ENCODE measurements at regions not wholly inside any gene's neighbourhood (a gene's known extent, or its start where the extent isn't known, plus 50 kb on each side); places are given as distances from the start of the nearest gene placed in this dataset.

GRCh38 chr14:98375566-98375965 lies 896.4 kb downstream of the BCL11B start:
- Histone ChIP-seq H3K4me3 (replicated peaks; ENCODE audit: low read depth, low read length) (no peak overlapping the region), H3K27me3 (replicated peaks; ENCODE audit: control insufficient read depth, insufficient read depth, low read length) (no peaks in the 10 kb centered on the region), H3K36me3 (ENCODE audit: control insufficient read depth, insufficient read depth, low read length) (no peaks in the 10 kb centered on the region)
- TF ChIP-seq, protein P1, sequence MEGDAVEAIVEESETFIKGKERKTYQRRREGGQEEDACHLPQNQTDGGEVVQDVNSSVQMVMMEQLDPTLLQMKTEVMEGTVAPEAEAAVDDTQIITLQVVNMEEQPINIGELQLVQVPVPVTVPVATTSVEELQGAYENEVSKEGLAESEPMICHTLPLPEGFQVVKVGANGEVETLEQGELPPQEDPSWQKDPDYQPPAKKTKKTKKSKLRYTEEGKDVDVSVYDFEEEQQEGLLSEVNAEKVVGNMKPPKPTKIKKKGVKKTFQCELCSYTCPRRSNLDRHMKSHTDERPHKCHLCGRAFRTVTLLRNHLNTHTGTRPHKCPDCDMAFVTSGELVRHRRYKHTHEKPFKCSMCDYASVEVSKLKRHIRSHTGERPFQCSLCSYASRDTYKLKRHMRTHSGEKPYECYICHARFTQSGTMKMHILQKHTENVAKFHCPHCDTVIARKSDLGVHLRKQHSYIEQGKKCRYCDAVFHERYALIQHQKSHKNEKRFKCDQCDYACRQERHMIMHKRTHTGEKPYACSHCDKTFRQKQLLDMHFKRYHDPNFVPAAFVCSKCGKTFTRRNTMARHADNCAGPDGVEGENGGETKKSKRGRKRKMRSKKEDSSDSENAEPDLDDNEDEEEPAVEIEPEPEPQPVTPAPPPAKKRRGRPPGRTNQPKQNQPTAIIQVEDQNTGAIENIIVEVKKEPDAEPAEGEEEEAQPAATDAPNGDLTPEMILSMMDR (IDR thresholded peaks at IDR 0.05; ENCODE audit: insufficient read depth, low read length, poor library complexity, severe bottlenecking) = no peak
- DNase-seq (ENCODE audit: extremely low read depth, insufficient read length) = no peak

GRCh38 chr14:98379830-98380229 lies 892.2 kb downstream of the BCL11B start:
- H3K27me3 ChIP-seq (replicated peaks; ENCODE audit: control insufficient read depth, insufficient read depth, low read length) = no peaks in the 10 kb centered on the region
- H3K4me3 ChIP-seq (replicated peaks; ENCODE audit: low read depth, low read length) = no peak overlapping the region
- DNase-seq (ENCODE audit: extremely low read depth, insufficient read length) = no peak

DNA sequence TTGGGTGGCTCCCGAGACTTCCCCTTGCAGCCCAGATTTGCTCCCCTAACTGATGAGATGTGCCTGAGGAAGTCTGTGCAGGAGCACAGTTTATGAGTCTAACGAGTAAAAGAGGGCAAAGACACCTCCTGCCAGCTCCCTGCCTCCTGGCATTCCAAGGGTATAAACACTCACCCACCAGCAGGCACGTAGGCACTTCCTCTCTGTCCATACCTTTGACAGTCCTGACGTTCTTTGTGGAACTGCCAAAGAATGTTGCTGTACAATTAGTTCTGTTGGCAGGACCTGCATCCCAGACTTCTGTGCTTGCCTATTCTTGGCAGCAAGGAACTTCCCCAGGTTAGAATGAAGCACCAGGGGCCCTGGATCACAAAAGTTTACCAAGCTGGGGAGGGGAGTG lies 889.3 kb downstream of the BCL11B start:
- Histone ChIP-seq H3K4me3 (replicated peaks; ENCODE audit: low read depth, low read length) (no peak overlapping the region), H3K27me3 (replicated peaks; ENCODE audit: control insufficient read depth, insufficient read depth, low read length) (no peaks in the 10 kb centered on the region), H3K36me3 (ENCODE audit: control insufficient read depth, insufficient read depth, low read length) (no peaks in the 10 kb centered on the region)
- TF ChIP-seq, protein P1 (IDR thresholded peaks at IDR 0.05; ENCODE audit: insufficient read depth, low read length, poor library complexity, severe bottlenecking) = no peak
- DNase-seq (ENCODE audit: extremely low read depth, insufficient read length) = no peak

More at GRCh38 chr14:98379830-98380229, 892.2 kb downstream of the BCL11B start:
- TF ChIP-seq, protein P1 (IDR thresholded peaks at IDR 0.05; ENCODE audit: insufficient read depth, low read length, poor library complexity, severe bottlenecking) = no peak
- no peaks in the 10 kb centered on the region for H3K36me3 ChIP-seq (ENCODE audit: control insufficient read depth, insufficient read depth, low read length)

DNA sequence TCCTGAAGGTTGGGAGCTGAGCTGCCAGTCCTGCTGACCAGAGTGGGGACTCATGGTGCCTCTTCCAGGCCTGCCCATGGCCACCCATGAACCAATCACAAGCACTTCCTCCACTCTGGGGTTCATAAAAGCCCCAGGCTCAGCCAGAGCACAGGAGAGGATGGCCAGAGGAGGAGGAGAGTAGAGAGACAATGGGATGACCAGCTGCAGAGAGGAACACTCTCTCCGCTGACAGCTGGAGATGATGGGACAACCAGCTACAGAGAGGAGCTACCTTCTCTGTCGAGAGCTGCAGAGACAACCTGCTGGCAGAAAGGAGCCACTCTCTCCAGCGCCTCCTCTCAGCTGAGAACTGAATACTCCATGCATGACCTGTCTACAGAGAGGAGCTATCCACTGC lies 886.1 kb downstream of the BCL11B start:
- no peak for DNase-seq (ENCODE audit: extremely low read depth, insufficient read length)
- TF ChIP-seq, protein P1 (IDR thresholded peaks at IDR 0.05; ENCODE audit: insufficient read depth, low read length, poor library complexity, severe bottlenecking) = no peak
- Histone ChIP-seq H3K27me3 (replicated peaks; ENCODE audit: control insufficient read depth, insufficient read depth, low read length) (no peaks in the 10 kb centered on the region), H3K4me3 (replicated peaks; ENCODE audit: low read depth, low read length) (no peak overlapping the region), H3K36me3 (ENCODE audit: control insufficient read depth, insufficient read depth, low read length) (no peaks in the 10 kb centered on the region)

- TF ChIP-seq, protein P1 (IDR thresholded peaks at IDR 0.05; ENCODE audit: insufficient read depth, low read length, poor library complexity, severe bottlenecking) = no peak
- DNase-seq (ENCODE audit: extremely low read depth, insufficient read length) = no peak
- Histone ChIP-seq H3K36me3 (ENCODE audit: control insufficient read depth, insufficient read depth, low read length) (no peaks in the 10 kb centered on the region), H3K27me3 (replicated peaks; ENCODE audit: control insufficient read depth, insufficient read depth, low read length) (no peaks in the 10 kb centered on the region), H3K4me3 (replicated peaks; ENCODE audit: low read depth, low read length) (no peak overlapping the region)
Observed at GRCh38 chr14:98391061-98391460, 880.9 kb downstream of the BCL11B start.

- DNase-seq (ENCODE audit: extremely low read depth, insufficient read length) = no peak
- Histone ChIP-seq H3K27me3 (replicated peaks; ENCODE audit: control insufficient read depth, insufficient read depth, low read length) (no peaks in the 10 kb centered on the region), H3K36me3 (ENCODE audit: control insufficient read depth, insufficient read depth, low read length) (no peaks in the 10 kb centered on the region), H3K4me3 (replicated peaks; ENCODE audit: low read depth, low read length) (no peak overlapping the region)
- TF ChIP-seq, protein P1 (IDR thresholded peaks at IDR 0.05; ENCODE audit: insufficient read depth, low read length, poor library complexity, severe bottlenecking) = no peak
Observed at GRCh38 chr14:98393527-98393926, 878.5 kb downstream of the BCL11B start.

Measured in GM06990 (cell line).